HFFc6 (cell line): ENCODE measurements at regions not wholly inside any gene's neighbourhood (a gene's known extent, or its start where the extent isn't known, plus 50 kb on each side); places are given as distances from the start of the nearest gene placed in this dataset.

Source experiments
- DNase-seq: peaks from one replicate; pipeline ENCODE4 v3.0.0-alpha.2; 2018
- H3K27ac Mint-ChIP-seq: 2 replicates; pipeline ENCODE4 v1.8.0; 2020; ENCODE audit warnings: mild to moderate bottlenecking, mixed read lengths
- H3K27me3 Mint-ChIP-seq: 2 replicates; pipeline ENCODE4 v1.8.0; 2021; ENCODE audit warnings: mild to moderate bottlenecking, moderate library complexity, mixed read lengths; ENCODE audit not compliant: insufficient read depth
- H3K36me3 Mint-ChIP-seq: 2 replicates; pipeline ENCODE4 v1.8.0; 2021; ENCODE audit warnings: low read depth, mixed read lengths
- H3K4me1 Mint-ChIP-seq: 2 replicates; pipeline ENCODE4 v1.8.0; 2020; ENCODE audit warnings: low read depth, mixed read lengths
- H3K4me3 Mint-ChIP-seq: 2 replicates; pipeline ENCODE4 v1.8.0; 2020; ENCODE audit warnings: mild to moderate bottlenecking, moderate library complexity, mixed read lengths
- H3K9me3 Mint-ChIP-seq: 2 replicates; pipeline ENCODE4 v1.8.0; 2020; ENCODE audit warnings: mild to moderate bottlenecking, mixed read lengths
- CTCF ChIP-seq: fragments of 200-600 bp; sonication (generic); IDR thresholded peaks from 2 replicates; pipeline ENCODE4 v1.5.0; 2021; ENCODE audit warnings: antibody characterized with exemption, mild to moderate bottlenecking

- TF ChIP-seq CTCF = no peak
- Mint-ChIP-seq H3K9me3 (no peaks in the 10 kb centered on the region), H3K27me3 (peaks cover 2% of the 10 kb centered on the region; the same call in 1 of the 2 replicates), H3K4me1 (peaks cover 22% of the 10 kb centered on the region), H3K36me3 (peaks cover 7% of the 10 kb centered on the region; the same call in 1 of the 2 replicates), H3K4me3 (no peak overlapping the region), H3K27ac (no peak overlapping the region)
- no peak for DNase-seq
Observed at GRCh38 chr14:89498878-89499277, 81.8 kb upstream of the FOXN3 start.

- Mint-ChIP-seq H3K36me3 (peaks cover 4% of the 10 kb centered on the region; the same call in 1 of the 2 replicates), H3K9me3 (no peaks in the 10 kb centered on the region)
Observed at GRCh38 chr14:89495718-89496117, 78.7 kb upstream of the FOXN3 start.

GRCh38 chr14:89493877-89494634 is 77.0 kb upstream of the FOXN3 start:
- no peak for DNase-seq
- no peak overlapping the region for H3K27ac Mint-ChIP-seq
- no peak for TF ChIP-seq CTCF
- H3K36me3 Mint-ChIP-seq = no peaks in the 10 kb centered on the region
- H3K27me3 Mint-ChIP-seq = peaks cover 2% of the 10 kb centered on the region; the same call in 1 of the 2 replicates
- H3K4me3 Mint-ChIP-seq = no peak overlapping the region
- H3K9me3 Mint-ChIP-seq = no peaks in the 10 kb centered on the region
- peaks cover 14% of the 10 kb centered on the region for H3K4me1 Mint-ChIP-seq

More at GRCh38 chr14:89495718-89496117, 78.7 kb upstream of the FOXN3 start:
- no peak overlapping the region for H3K27ac Mint-ChIP-seq
- H3K4me1 Mint-ChIP-seq = peaks cover under 1% of the 10 kb centered on the region; the same call in 1 of the 2 replicates
- H3K27me3 Mint-ChIP-seq = peaks cover 2% of the 10 kb centered on the region; the same call in 1 of the 2 replicates
- H3K4me3 Mint-ChIP-seq = no peak overlapping the region
- TF ChIP-seq CTCF = no peak
- no peak for DNase-seq

- Mint-ChIP-seq H3K9me3 (no peaks in the 10 kb centered on the region), H3K36me3 (no peaks in the 10 kb centered on the region), H3K27ac (no peak overlapping the region), H3K4me1 (peaks cover 14% of the 10 kb centered on the region), H3K4me3 (no peak overlapping the region), H3K27me3 (peaks cover 2% of the 10 kb centered on the region; the same call in 1 of the 2 replicates)
- no peak for TF ChIP-seq CTCF
- no peak for DNase-seq
Observed at GRCh38 chr14:89493406-89493805, 76.4 kb upstream of the FOXN3 start.

GRCh38 chr14:89491711-89492381 is 74.8 kb upstream of the FOXN3 start:
- no peak for TF ChIP-seq CTCF
- Mint-ChIP-seq H3K36me3 (no peaks in the 10 kb centered on the region), H3K4me1 (peaks cover 14% of the 10 kb centered on the region), H3K4me3 (no peak overlapping the region), H3K9me3 (no peaks in the 10 kb centered on the region), H3K27ac (no peak overlapping the region), H3K27me3 (peaks cover 2% of the 10 kb centered on the region; the same call in 1 of the 2 replicates)
- DNase-seq = no peak
